OCI-LY1 (cell line): ENCODE measurements at regions not wholly inside any gene's neighbourhood (a gene's known extent, or its start where the extent isn't known, plus 50 kb on each side); places are given as distances from the start of the nearest gene placed in this dataset.

ENCODE experiments used
- H2AFZ ChIP-seq: fragments of 200-600 bp; sonication (generic), shearing (Covaris generic); 2 replicates; pipeline ENCODE4 v1.6.0; 2014; ENCODE audit warnings: antibody characterized with exemption, mild to moderate bottlenecking, low read length
- H3F3A ChIP-seq: fragments of 200-600 bp; sonication (generic), shearing (Covaris generic); 2 replicates; pipeline ENCODE4 v1.6.0; 2014; ENCODE audit warnings: mild to moderate bottlenecking, antibody characterized with exemption, low read length, moderate library complexity; ENCODE audit not compliant: insufficient read depth
- H3K27ac ChIP-seq: fragments of 200-600 bp; sonication (generic); 2 replicates; pipeline ENCODE4 v1.5.1; 2014; ENCODE audit warnings: low read length, mixed run types, mild to moderate bottlenecking, low read depth; ENCODE audit not compliant: poor library complexity, severe bottlenecking
- H3K27me3 ChIP-seq: fragments of 200-600 bp; sonication (generic); 2 replicates; pipeline ENCODE4 v1.6.0; 2014; ENCODE audit warnings: antibody characterized with exemption, mild to moderate bottlenecking, low read length, moderate library complexity; ENCODE audit not compliant: insufficient read depth
- H3K36me3 ChIP-seq: fragments of 200-600 bp; sonication (generic); 2 replicates; pipeline ENCODE4 v1.6.1; 2014; ENCODE audit warnings: mild to moderate bottlenecking, antibody characterized with exemption, low read length, moderate library complexity, mixed read lengths; ENCODE audit not compliant: insufficient read depth
- H3K4me1 ChIP-seq: fragments of 200-600 bp; sonication (generic); 2 replicates; pipeline ENCODE4 v1.5.1; 2014; ENCODE audit warnings: mild to moderate bottlenecking, low read length, moderate library complexity; ENCODE audit not compliant: insufficient read depth, severe bottlenecking
- H3K4me2 ChIP-seq: fragments of 200-600 bp; sonication (generic), shearing (Covaris generic); 2 replicates; pipeline ENCODE4 v1.6.1; 2014; ENCODE audit warnings: low read length
- H3K4me3 ChIP-seq: fragments of 200-600 bp; sonication (generic); 2 replicates; pipeline ENCODE4 v1.5.1; 2014; ENCODE audit warnings: low read length, low read depth, mild to moderate bottlenecking, mixed read lengths; ENCODE audit not compliant: poor library complexity, severe bottlenecking
- H3K79me2 ChIP-seq: fragments of 200-600 bp; shearing (Covaris generic); 2 replicates; pipeline ENCODE4 v1.6.1; 2016; ENCODE audit warnings: mixed run types, low read length, mixed read lengths; ENCODE audit not compliant: insufficient read depth
- H3K9ac ChIP-seq: fragments of 200-600 bp; sonication (generic), shearing (Covaris generic); 2 replicates; pipeline ENCODE4 v1.6.1; 2014; ENCODE audit warnings: mild to moderate bottlenecking, low read length, mixed read lengths
- H3K9me2 ChIP-seq: fragments of 200-600 bp; sonication (generic), shearing (Covaris generic); 2 replicates; pipeline ENCODE4 v1.6.1; 2014; ENCODE audit warnings: low read depth, mild to moderate bottlenecking, low read length, mixed read lengths
- H3K9me3 ChIP-seq: fragments of 200-600 bp; shearing (Covaris generic); 2 replicates; pipeline ENCODE4 v1.6.1; 2014; ENCODE audit warnings: low read length, mixed read lengths
- H4K20me1 ChIP-seq: fragments of 200-600 bp; sonication (generic), shearing (Covaris generic); 2 replicates; pipeline ENCODE4 v1.6.0; 2016; ENCODE audit warnings: mild to moderate bottlenecking, low read length; ENCODE audit not compliant: insufficient read depth
- EZH2 ChIP-seq: fragments of 200-600 bp; sonication (generic), shearing (Covaris generic); IDR thresholded peaks from 2 replicates; pipeline ENCODE4 v1.8.0; 2017; ENCODE audit warnings: borderline replicate concordance, mixed run types, mild to moderate bottlenecking, antibody characterized with exemption, low read length, moderate library complexity, mixed read lengths
- TF ChIP-seq, protein P1 (sequence below): fragments of 200-600 bp; sonication (generic), shearing (Covaris generic); IDR thresholded peaks from 2 replicates; pipeline ENCODE4 v1.5.1; 2017; ENCODE audit warnings: mild to moderate bottlenecking, antibody characterized with exemption, low read length, moderate library complexity, mixed read lengths

DNA sequence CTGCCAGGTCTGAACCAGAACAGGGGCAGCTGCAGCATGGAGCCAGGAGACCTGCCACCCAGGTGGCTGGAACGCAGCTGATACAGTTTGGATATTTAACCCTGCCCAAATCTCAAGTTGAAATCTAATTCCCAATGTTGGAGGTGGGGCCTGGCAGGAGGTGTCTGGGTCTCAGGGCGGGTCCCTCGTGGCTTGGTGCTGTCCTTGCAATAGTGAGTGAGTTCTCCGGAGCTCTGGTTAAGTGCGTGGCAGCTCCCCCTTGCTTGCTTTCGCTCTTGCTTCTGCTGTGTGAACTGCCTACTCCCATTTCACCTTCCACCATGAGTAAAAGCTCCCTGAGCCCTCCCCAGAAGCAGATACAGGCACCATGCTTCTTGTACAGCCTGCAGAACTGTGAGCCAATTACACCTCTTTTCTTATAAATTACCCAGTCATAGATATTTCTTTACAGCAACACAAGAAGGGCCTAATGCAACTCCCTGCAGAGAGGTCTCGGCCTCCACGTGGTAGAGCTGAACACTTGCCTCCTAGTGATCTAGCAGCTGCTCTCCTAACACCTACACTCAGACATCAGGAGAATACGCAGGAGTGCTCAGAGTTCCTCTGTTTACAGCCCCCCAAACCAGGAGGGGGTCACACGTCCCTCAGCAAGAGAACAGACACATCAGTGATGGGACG, 203.7 kb downstream of the CTTN start:
- no peak overlapping the region for H3K4me3 ChIP-seq
- no peaks in the 10 kb centered on the region for H3K9me2 ChIP-seq
- no peak overlapping the region for H3K9ac ChIP-seq
- H3K9me3 ChIP-seq: no peaks in the 10 kb centered on the region
- H3K36me3 ChIP-seq: no peaks in the 10 kb centered on the region
- H3K27ac ChIP-seq: no peak overlapping the region
- 0 out of 2 replicates have a peak, but pooled peaks cover 5% of the 10 kb centered on the region for H3K27me3 ChIP-seq
- H2AFZ ChIP-seq: no peak overlapping the region
- no peak for TF ChIP-seq EZH2
- TF ChIP-seq, protein P1, sequence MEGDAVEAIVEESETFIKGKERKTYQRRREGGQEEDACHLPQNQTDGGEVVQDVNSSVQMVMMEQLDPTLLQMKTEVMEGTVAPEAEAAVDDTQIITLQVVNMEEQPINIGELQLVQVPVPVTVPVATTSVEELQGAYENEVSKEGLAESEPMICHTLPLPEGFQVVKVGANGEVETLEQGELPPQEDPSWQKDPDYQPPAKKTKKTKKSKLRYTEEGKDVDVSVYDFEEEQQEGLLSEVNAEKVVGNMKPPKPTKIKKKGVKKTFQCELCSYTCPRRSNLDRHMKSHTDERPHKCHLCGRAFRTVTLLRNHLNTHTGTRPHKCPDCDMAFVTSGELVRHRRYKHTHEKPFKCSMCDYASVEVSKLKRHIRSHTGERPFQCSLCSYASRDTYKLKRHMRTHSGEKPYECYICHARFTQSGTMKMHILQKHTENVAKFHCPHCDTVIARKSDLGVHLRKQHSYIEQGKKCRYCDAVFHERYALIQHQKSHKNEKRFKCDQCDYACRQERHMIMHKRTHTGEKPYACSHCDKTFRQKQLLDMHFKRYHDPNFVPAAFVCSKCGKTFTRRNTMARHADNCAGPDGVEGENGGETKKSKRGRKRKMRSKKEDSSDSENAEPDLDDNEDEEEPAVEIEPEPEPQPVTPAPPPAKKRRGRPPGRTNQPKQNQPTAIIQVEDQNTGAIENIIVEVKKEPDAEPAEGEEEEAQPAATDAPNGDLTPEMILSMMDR: no peak
- no peaks in the 10 kb centered on the region for H4K20me1 ChIP-seq
- H3K4me1 ChIP-seq: no peaks in the 10 kb centered on the region
- no peaks in the 10 kb centered on the region for H3F3A ChIP-seq
- H3K79me2 ChIP-seq: no peaks in the 10 kb centered on the region
- H3K4me2 ChIP-seq: no peak overlapping the region

DNA sequence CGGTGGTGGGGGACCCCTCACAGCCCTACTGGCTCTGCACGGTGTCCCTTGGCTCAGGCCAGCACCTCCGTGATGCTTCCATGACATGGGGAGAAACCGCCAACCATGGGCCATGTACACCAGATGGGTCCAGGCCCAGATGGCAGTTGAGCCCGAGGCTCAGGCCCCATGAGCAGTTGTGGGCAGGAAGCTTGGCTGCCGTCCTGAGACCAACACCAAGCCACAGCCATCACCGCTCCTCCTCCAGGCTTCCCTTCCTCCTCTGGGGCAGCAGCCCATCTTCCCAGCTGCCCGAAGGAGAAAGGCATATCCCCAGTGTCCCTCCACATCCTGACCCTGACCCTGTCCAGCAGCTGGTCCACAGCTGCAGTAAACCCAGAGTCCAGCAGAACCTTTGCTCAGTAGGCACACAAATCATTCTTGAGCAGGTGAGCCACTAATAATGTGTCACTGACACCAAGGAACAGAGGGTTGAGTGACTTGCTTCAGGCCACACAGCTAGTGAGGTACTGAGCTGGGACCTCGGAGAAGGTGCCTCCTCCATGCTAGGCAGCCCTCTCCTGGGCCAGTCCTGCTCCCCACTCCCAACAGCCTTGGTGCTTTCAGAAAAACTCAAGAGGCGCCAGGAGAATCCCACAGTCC, 204.9 kb downstream of the CTTN start:
- no peaks in the 10 kb centered on the region for H3K9me3 ChIP-seq
- no peaks in the 10 kb centered on the region for H3K36me3 ChIP-seq
- no peak overlapping the region for H3K9ac ChIP-seq
- H4K20me1 ChIP-seq: no peaks in the 10 kb centered on the region
- no peaks in the 10 kb centered on the region for H3K4me1 ChIP-seq
- H3K4me2 ChIP-seq: no peak overlapping the region
- no peak overlapping the region for H2AFZ ChIP-seq
- H3K27me3 ChIP-seq: 0 out of 2 replicates have a peak, but pooled peaks cover 7% of the 10 kb centered on the region
- H3K9me2 ChIP-seq: no peaks in the 10 kb centered on the region
- H3K79me2 ChIP-seq: no peaks in the 10 kb centered on the region
- H3F3A ChIP-seq: no peaks in the 10 kb centered on the region
- TF ChIP-seq, protein P1: no peak
- TF ChIP-seq EZH2: no peak
- no peak overlapping the region for H3K27ac ChIP-seq
- no peak overlapping the region for H3K4me3 ChIP-seq

- H2AFZ ChIP-seq: no peak overlapping the region
- H3K4me2 ChIP-seq: no peak overlapping the region
- no peaks in the 10 kb centered on the region for H3K4me1 ChIP-seq
- H3K9ac ChIP-seq: no peak overlapping the region
- no peaks in the 10 kb centered on the region for H3F3A ChIP-seq
- H3K36me3 ChIP-seq: no peaks in the 10 kb centered on the region
- H3K4me3 ChIP-seq: no peak overlapping the region
- no peak for TF ChIP-seq EZH2
- TF ChIP-seq, protein P1: no peak
- 0 out of 2 replicates have a peak, but pooled peaks cover 7% of the 10 kb centered on the region for H3K27me3 ChIP-seq
- no peaks in the 10 kb centered on the region for H3K79me2 ChIP-seq
- no peaks in the 10 kb centered on the region for H3K9me3 ChIP-seq
- no peaks in the 10 kb centered on the region for H4K20me1 ChIP-seq
- H3K9me2 ChIP-seq: no peaks in the 10 kb centered on the region
- H3K27ac ChIP-seq: no peak overlapping the region
Observed at GRCh38 chr11:70603756-70604211, 205.5 kb downstream of the CTTN start.
